GM19395 (cell line): ENCODE measurements at regions not wholly inside any gene's neighbourhood (a gene's known extent, or its start where the extent isn't known, plus 50 kb on each side); places are given as distances from the start of the nearest gene placed in this dataset.

Experiments
- ATAC-seq: cut with Tn5 transposase; IDR thresholded peaks from one replicate; pipeline ENCODE4 v1.9.1; 2021; ENCODE audit warnings: mild to moderate bottlenecking, moderate library complexity; ENCODE audit not compliant: unreplicated experiment

DNA sequence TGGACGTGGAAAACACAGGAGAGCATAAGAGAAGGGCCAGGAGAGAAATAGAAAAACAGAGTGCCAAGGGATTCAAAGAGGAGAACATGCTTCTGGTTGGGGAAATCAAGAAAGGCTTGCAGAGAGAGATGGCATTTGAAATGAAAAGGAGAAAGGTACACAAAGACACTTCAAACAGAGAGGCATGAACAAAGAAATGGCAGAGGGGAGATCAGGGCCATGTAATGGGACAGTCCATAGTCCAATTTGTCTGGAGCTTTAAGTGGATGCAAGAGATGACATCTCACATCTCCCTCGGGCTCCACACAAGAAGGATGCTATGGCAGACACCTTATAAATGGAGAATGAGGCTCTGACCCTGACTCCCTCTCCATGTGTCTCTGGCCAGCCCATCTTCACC lies 331.1 kb downstream of the MLLT3 start:
- ATAC-seq: no peak

DNA sequence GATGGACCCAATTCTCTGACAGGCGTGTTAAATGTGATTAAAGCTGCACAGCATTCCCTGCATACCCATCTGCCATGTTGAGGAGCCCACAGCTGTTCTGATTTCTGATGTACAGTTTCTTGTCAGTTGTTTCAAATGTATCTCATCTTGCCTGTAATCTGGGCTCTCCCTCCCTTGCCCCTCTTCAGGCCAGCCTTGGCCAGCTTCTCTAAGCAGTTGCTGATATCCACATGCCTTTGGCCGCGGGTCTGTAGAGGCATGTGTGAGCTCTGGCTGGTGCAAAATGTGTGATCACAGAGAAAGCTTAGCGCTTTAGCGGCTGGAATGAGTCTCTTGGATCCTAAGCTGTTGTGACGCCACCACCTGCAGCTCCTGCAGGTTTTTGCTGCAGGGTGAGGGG lies 332.0 kb downstream of the MLLT3 start:
- no peak for ATAC-seq

- peak; percentile 27 for ATAC-seq
These were observed 332.8 kb downstream of the MLLT3 start for GRCh38 chr9:20289423-20290010.

GRCh38 chr9:20286969-20287368 lies 335.3 kb downstream of the MLLT3 start:
- ATAC-seq: no peak

- no peak for ATAC-seq
These were observed 336.1 kb downstream of the MLLT3 start for GRCh38 chr9:20286154-20286700.

DNA sequence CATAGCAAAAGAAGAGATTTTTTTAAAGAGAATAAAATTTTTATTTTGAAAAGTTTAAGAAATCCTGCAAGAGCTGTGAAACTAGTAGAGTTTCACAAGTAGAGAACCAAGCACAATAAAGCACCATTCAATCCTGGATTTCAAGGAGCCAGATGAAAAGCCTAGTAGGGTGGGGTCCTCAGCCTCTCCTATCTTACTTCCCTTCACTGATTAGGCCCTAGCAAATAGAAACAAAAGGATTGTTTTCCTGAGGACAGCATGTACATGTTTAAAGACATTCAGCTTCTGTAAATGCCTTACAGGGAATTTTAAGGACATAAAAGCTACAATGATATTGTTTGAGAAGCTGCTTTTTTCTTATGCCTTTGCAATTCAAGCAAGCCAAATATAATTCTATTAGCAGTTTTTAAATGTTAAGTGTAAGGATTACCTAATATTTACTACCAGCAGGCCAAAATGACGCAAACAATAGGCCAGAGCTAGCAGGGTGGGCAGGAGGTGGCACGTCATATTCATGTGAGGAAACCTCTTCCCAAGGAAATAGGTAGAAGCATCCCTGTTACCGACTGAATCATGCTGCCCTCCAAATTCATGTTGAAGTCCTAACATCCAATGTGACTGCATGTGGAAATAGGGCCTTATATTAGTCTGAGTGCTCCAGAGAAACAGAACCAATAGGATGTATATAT lies 337.6 kb downstream of the MLLT3 start:
- ATAC-seq: no peak

DNA sequence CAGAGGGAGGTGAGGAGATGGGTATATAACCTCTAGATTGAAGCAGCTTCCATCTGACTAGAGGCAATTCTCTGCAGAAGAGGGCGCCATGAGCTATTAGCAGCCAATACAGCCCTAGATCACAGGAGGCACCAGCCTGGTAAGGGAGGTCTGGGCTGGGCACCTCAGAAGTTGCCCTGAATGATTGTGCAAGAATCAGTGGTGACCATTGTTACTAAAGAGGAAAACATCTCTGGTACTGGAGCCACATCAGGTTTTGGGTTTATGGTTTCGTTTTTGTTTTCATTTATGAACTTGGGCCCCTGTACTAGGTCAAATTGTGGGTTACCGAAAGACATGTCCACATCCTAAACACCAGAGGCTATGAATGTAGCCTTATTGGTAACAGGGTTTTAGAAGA lies 342.0 kb downstream of the MLLT3 start:
- no peak for ATAC-seq

DNA sequence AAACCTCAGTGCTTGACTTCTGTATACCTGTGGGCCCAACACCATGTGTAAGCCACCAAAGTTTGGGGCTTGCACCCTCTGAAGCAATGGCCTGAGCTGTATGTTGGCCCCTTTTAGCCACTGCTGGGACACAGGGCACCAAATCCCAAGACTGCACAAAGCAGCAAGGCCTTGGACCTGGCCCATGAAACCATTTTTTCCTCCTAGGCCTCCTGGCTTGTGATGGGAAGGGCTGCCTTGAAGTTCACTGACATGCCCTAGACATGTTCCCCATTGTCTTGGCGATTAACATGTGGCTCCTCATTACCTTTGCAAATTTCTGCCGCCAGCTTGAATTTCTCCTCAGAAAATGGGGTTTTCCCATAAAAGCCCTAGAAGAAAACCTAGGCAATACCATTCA lies 345.5 kb downstream of the MLLT3 start:
- no peak for ATAC-seq

GRCh38 chr9:20271723-20272122 lies 350.6 kb downstream of the MLLT3 start:
- ATAC-seq: no peak

- ATAC-seq: no peak
These were observed 351.2 kb downstream of the MLLT3 start for GRCh38 chr9:20271096-20271495.

DNA sequence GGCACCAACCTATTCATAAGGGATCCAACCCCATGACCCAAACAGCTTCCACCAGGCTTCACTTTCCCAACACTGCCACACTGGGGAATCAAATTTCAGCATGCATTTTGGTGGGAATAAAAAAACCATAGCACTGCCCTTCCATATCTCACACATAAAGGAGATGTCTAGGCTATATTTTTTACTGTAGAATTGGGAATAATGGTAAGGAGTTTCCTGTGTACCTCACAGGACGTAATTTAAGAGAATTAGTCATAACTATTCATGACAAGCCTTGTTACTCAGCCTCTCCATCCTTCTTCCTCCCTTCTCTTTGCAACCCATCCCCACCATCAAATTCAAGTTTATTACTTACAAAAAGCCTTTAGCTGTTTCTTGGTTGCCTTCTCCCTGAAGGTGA lies 352.1 kb downstream of the MLLT3 start:
- ATAC-seq: no peak

DNA sequence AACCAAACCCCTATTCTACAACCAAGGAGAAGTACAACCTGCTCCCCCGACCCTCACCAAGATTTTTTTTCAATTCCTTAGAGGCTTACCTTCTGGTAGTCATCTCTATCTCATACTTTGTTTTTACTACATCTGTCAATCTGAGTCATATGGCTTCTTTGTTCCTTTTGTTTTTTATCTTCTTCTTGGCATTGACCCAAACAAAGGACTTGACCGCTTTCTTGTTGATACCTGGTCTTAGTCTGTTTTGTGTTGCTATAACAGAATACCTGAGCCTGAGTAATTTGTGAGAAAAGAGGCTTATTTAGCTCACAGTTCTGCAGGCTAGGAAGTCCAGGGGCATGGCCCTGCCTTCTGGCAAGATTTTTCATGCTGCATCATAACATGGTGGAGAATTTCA lies 352.7 kb downstream of the MLLT3 start:
- ATAC-seq: no peak

DNA sequence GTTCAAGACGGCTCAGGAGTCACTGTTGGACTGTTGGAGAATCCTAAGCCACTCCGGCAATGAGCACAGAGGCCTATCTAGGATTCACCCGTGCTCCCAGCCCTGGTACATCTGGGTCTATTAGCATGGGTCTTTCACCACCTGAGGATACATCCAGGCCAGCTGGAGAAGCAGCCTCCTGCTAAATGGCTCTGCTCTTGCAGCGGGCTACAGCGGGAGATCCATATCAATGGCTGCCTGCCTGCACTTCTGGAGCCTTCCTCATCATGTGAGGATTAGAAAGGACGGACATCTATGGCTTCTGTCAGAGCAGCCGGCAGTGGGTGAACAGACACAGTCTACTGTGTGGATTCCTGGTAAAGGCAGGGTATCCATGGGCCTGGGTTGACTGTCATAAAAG lies 357.4 kb downstream of the MLLT3 start:
- ATAC-seq: no peak

- no peak for ATAC-seq
These were observed 359.7 kb downstream of the MLLT3 start for GRCh38 chr9:20262611-20263010.

- no peak for ATAC-seq
These were observed 365.9 kb downstream of the MLLT3 start for GRCh38 chr9:20256284-20256948.

GRCh38 chr9:20255052-20255451 lies 367.2 kb downstream of the MLLT3 start:
- ATAC-seq: no peak

DNA sequence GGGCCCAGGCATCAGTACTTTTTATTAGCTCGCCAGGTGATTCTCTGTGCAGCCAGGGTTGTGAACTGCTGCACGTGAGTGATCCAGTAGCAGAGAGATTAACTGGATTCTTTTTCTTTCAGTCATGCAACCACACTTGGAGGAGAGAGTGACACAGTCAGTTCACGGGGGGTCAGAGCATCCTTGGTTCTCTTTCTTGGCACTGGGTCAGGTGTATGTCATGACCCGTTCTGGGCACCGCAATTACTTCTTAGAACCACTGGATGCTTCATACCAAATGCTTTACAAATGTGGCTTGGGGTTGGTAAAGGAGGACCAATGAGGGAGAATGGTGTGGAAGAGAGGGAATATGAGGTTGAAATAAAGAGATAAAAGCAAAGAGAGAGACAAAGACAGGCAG lies 368.7 kb downstream of the MLLT3 start:
- no peak for ATAC-seq

DNA sequence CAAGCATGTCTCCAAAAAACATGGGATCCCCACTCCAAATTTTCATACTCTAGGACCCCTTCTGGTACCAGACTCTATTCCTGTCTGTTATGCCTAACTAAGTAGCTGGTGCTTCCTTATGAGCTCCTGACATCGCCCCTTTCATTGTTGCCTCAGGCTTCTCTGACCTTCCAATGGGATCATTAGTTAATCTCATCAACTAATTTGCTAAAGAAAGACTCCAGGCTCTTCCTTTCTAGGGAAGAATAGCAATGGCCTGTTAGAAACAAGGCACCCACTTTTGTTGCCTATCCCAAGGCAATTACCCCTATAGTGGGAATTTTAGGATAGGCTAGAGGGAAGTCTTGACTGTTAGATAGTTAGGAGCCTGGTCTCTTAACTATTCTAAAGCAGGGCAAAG lies 369.5 kb downstream of the MLLT3 start:
- no peak for ATAC-seq

- no peak for ATAC-seq
These were observed 371.5 kb downstream of the MLLT3 start for GRCh38 chr9:20250791-20251190.

- ATAC-seq: no peak
These were observed 378.0 kb downstream of the MLLT3 start for GRCh38 chr9:20244271-20244670.

DNA sequence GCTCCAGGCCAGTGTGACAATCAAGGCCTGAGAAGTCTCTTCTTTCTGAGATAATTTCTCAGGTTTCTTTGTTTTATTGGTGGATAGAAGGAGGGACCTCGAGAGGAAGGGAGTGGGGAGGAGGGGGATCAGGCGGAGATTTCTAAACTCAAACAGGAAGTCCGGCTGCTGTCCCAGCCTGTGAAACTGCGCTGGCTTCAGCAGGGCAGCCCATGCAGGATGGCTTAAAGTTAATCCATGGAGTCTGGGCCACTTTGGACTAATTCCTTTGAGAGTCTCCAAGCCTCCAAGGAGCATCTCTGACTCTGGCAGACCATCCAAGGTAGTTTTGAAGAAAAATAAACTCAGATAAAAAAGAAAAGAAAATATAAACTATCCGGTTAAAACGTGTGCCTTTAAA lies 378.5 kb downstream of the MLLT3 start:
- no peak for ATAC-seq

- peak; percentile 97 for ATAC-seq
These were observed 379.6 kb downstream of the MLLT3 start for GRCh38 chr9:20242510-20243189.
